Forelimb muscle (tissue), 1 donor: ENCODE measurements at regions not wholly inside any gene's neighbourhood (a gene's known extent, or its start where the extent isn't known, plus 50 kb on each side); places are given as distances from the start of the nearest gene placed in this dataset.
"Not testable (repeated sequence)": the region's sequence is repeated elsewhere in the genome, so short reads cannot be mapped to it uniquely, and the experiment has no call there.

Experiments used
- DNase-seq: peaks from one replicate; pipeline ENCODE4 v3.0.0-alpha.2; 2013; ENCODE audit warnings: low read depth

DNA sequence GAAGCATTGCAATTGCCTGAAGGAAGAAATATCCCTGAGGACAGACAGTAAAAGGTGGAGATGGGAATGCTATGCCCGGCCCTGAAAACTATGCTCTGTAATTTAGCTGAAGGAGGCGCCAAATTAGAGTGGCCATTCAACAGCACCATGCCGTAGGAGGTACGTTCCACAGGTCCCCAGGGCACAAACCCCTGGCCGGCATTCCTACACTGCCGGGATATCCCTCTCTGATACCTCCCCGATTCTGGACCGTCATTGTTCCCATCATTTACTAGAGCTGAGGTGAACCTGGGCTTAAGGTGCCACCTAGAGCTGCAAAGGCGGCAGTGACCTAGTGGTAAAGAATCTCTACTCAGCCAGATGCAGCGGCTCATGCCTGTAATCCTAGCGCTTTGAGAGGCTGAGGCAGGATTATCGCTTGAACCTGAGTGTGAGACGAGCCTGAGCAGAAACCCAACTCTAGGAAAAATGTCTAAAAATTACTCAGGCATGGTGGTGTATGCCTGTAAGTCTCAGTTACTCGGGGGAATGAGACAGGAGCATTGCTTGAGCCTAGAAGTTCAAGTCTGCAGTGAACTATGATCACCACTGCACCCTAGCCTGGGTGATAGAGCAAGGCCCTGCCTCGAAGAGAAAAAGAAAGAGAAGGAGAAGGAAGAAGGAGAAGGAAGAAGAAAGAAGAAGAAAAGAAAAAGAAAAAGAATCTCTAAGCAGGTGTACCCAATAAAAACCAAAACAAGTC is 53.0 kb upstream of the TNKS2 start:
- no peak for DNase-seq

DNA sequence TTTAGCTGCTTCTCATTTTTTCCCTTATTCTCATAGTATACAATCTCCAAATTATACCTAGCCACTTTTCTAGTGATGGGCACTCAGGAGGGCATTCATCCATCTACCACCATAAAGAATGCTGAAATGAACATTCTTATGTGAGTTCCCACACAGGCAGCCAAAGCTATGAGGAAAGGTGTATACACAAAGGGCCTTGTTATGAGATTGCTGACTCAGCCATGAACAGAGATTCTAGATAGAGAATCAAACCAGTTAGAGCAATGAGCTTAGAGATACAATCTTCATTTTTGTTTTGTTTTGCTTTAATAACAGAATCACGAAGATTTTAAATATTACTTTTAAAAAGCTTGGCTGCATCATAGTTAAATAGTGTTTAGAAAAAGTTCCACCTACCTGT is 54.8 kb upstream of the TNKS2 start:
- DNase-seq, result no peak

DNA sequence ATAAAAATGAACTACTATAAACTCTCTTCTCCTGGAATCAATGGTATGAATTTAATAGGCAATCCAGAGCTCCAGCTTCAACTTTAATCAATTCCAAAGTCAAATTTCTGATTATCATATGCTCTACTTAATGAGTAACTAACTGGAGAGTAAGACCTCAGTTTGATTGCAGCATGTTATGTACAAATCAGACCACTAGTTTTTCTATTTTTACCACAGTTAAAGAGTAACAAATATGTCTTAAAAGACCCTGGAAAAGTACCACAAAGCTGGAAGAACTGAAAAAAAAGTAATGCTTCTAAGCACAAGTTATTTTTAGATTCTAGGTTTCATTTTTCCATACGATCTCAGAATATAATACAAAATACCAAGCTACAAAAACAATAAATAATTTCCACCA is 56.0 kb upstream of the TNKS2 start:
- DNase-seq, result no peak

DNA sequence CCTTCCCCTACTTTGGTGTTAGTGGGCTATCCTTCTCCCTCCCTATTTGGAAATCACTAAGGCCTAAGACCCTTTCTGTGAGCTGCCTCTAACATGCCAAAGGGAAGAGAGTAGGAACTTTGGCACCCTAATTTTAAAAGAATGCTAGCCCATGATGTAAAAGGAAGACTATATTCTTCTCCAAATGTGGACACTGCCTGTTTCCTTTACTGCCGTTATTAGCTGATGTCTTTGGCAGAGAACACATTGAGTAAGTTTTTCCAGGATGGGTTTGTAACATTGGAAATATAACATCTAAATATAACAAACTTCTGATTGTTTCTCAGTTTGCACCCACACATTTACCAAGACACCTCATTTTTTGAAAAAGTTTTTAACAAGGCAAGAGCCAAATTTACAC is 56.9 kb upstream of the TNKS2 start:
- DNase-seq, result peak; percentile 63

DNA sequence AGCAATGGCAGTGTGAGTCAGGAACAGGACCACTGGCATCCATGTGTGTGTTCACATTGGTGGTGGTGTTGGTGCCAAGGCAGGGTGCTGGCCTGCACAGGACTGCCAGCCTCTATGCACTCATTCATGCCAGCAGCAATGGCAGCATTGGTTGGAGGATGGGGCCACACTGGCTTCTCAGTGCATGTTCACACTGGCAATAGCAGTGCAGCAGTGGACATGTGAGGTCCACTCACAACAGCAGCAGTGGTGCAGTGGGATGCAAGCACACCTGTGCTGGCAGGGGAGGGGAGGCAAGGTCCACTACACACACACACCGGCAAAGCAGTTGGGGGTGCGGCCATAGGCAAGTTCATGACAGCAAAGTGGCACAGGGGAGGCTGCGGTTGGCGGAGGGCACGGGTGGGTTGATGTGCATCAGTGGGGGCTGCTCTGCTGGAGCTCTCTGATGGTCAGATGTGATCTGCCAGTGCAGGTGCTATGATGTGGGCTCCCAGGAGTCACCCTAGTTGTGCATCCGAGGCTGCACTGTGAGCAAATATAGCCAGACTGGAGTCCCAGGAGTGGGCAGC is 57.8 kb upstream of the TNKS2 start:
- no peak for DNase-seq

DNA sequence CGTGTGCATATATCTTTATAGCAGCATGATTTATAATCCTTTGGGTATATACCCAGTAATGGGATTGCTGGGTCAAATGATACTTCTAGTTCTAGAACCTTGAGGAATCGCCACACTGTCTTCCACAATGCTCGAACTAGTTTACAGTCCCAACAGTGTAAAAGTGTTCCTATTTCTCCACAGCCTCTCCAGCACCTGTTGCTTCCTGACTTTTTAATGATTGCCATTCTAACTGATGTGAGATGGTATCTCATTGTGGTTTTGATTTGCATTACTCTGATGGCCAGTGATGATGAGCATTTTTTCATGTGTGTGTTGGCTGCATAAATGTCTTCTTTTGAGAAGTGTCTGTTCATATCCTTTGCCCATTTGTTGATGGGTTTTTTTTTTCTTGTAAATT is 66.0 kb upstream of the TNKS2 start:
- not testable (repeated sequence) for DNase-seq

DNA sequence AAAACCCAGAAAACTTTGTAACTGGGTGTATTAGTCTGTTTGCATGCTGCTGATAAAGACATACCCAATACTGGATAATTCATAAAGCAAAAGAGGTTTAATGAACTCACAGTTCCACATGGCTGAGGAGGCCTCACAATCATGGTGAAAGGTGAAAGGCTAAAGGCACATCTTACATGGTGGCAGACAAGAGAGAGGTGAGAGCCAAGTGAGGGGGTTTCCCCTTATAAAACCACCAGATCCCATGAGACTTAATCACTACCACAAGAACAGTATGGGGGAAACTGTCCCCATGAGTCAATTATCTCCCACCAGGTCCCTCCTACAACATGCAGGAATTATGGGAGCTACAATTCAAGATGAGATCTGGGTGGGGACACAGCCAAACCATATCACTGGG is 68.9 kb upstream of the TNKS2 start:
- not testable (repeated sequence) for DNase-seq

DNA sequence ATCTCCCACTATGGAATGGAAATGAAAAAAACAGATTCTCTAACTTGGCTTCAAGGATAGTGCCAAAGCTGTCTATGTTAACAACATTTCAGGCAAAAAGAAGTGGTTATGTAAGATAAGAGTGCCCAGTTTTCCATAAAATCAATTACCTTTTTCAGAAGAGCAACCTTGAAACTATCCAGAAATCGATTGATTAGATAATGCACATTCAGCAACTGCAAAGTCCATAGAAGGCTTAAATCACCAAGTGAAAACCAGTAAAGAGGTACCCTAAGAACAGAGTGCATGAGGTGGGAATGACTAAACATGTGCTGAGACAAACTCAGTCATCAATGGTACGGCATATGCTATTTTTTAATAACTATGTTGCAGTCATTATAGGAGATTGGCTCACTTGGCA is 71.9 kb upstream of the TNKS2 start:
- no peak for DNase-seq

DNA sequence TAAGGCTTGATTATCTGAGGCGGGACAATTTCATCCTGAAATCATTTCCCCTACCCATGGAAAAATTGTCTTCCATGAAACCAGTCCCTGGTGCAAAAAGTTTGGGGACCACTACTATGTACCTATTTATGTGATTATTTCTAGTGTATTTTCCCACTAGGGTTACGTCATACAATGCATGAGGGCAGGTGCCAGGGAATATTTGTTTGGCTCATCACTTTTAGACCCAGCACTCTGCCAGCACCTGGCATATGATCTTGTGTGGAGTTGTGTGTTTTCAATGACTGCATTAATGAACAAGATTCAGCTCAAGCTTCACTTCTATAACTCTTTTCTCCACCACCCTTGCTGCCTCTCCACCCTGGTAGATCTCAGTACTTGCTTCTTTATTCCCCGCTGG is 73.3 kb upstream of the TNKS2 start:
- DNase-seq, result no peak

DNA sequence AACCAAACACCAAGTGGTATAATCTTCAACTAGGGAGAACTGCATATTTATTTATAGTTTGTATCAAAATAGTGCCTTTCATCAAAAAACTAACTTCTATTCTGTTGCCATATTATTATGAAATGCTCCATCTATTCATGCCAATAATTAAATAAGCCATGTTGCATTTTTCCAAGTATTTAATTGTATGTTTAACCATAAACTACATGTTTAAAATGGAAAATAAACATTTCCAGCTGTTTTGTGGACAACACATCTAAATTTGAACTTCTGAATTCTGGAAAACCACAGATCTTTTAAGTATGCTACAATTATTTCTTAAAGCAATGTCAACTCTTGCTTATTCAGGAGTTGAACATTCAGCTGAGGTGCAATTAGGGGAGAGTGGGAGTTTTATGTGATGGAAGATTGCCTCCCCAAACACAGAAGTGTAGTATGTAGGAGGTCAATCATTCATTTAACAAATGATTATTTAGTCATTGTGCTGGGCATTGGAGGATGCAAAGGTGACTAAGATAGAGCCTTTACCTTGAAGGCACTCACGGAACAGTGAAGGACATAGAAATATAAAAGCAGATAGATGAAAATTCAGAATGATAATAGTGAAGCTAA is 80.7 kb upstream of the PPP1R3C start:
- DNase-seq, result no peak

DNA sequence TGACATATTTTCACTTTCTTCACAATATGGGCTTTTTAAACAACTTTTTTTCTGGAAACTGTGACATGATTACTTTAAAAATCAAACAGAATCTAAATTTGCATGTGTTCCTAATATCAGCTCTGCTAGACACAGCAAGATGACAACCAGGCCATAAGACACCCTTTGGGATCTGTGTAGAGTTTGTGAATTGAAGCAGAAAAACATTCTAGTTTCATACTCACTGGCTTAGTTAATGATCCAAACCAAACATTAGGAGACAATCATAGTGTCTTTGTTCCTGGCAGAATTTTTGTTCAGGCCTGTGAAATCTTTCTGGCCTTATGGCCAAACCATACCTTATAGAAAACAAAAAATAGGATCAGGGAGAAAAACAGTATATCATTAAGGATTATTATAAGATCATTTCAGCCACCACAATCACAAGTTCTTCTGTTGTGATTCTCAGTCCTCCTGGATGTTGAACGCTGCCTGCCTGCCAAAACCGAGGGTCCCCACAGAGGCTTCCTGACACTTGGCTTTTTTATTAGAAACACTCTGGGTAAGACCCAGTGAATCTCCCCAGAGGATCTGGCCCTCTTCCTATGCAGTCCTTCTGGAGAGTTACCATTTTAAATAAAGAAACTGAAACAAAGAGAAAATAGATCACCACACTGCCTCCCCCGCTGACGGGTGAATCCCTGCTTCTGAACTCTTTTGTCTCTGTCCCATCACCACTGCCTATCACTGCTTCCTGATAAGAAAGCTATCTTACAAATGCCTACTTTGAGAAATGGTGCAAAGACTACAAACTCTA is 79.2 kb upstream of the PPP1R3C start:
- peak; percentile 52 for DNase-seq

DNA sequence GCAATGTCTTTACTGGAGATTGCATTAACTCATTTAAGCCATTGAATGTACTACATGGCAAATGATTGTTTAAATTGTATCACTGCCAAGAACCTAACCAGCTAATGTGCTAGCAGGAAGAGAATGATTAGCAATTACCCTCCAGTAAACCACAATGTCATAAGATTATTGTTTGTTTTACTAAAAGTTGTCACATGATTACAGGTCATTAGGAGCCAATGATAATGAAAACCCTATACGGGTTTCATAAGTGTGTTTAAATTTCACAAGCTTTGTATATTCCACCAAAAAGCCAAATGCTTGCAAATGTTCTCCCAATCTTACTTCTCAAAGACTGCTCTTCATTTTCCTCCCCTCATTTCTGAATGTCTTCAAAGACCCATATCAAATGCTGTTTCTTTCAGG is 76.5 kb upstream of the PPP1R3C start:
- DNase-seq, result no peak

DNA sequence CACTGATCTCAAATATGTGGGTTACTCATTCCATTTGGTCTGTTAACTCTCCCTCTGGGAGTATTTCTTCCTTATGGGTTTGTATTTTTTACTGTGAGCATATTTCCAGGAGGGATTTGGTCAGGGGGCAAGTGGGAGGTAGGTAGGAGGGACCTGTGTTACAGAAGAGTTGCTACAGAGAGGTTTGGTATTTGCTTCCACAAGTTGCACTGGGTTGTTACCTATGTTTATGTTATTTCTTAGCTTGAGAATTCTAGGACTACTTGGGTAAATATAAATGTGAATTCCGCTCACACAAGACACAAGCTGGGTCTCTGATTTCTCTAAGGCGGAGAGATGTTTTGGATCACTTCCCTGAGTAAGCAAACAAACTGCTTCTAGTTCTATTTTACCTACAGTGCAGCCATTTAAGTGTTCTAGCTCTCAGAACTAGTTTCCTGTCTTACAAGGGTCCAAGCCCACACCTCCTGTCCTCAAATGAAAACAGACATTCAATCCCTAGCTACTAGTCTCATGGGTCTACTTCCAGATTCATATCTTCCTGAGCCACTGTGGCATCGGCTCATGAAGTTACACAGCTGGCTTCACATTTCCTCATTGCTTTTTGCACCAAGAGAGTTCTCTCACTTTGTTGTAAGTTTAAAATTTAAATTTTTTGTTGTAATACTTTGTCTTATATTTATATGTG is 75.4 kb upstream of the PPP1R3C start:
- DNase-seq, result no peak

DNA sequence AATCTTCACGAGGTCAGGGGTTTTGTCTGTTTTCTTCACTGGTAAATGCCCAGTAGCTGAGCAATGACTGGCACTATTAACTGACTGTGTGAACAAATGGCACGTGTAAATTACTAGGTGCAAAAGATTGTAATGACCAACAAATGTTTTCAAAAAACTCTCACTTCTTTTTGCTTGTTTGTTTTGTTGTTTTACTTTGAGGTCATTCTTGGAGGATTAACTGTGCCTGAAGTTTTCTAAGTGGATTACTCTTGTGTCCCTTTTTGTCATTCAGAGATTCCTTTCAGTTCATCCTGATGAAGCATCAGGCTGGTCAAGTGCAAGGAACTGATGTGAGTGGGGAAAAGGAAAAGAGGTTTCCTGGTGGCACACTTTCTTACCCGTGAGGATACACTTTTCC is 74.4 kb upstream of the PPP1R3C start:
- DNase-seq, result no peak

DNA sequence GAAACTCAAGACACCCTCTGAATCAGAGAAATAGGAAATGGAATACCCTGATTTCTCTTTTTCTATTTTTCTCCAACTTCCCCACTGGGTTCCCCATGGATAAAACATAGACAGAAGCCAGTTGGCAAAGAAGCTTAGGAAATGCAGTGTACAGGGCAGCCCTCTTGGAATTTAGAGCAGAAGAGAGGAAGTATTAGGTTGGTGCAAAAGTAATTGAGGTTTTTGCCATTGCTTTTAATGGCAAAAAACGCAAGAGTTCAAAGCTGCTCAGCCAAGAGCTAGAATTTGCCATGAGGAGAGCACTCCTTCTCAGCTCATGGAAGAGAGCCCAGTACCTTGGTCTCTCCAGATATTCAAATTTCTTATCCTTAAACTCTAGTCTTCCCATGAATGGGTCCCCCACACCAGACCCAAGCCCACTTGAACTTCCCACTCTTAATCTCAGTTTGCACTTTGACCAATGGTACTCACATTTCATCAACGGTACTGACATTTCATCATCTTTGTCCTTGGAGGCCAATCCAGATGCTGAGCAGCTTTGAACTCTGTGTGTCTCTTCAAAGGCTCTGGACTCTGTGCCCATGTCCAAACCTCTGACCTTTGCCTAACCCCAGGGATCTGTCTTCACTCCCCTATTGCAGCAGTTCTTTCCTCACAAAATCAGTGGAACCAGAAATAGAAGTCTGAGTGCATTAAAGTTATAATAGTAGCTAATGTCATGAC is 73.2 kb upstream of the PPP1R3C start:
- DNase-seq, result no peak

DNA sequence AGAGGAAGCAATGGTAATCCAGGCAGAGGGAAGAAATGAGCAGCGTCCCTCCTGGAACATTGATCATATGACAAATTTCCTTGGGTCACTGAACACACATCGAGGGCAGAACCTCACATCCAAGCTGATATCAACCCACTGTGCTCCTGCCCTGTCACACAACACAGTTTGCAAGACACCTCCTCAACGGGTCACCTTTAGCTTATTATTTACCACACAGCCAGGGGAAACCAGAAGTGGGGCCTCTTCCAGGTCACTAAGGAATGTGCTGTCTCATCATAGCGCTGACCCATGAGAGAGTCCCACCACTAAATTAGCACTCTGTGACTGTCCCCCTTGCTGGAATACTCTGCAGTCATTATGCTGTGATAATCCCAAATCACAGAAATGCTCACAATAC is 69.7 kb upstream of the PPP1R3C start:
- no peak for DNase-seq

DNA sequence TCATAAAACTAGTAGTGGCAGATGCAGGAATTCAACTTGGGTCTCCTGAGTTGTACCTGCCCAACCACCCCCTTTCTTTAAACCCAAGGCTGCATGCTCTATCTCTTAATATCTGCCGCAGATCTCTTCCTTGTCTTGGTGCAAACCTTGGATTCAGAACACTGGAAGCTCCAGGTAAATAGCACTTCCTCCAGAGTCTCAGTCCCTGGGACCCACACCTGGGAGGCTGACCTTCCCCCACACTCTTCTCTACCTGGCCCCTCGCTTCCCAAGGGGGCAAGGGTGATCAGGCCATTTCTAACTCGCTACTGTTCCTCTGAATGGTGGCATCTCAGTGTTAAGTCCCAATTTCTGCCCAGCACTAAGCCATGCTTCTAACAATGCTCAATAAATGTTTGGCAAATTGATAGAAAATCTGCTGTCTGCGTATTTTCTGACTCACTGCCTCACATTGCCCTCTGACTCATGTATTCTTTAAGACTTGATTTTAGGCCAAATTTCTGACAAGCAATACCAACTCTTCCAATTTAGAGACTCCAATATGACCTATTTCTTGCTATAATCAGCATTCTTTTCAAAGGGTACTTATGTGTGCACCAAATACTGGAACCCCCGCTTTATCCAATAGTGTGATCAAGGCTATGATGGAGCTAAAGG is 68.0 kb upstream of the PPP1R3C start:
- no peak for DNase-seq

DNA sequence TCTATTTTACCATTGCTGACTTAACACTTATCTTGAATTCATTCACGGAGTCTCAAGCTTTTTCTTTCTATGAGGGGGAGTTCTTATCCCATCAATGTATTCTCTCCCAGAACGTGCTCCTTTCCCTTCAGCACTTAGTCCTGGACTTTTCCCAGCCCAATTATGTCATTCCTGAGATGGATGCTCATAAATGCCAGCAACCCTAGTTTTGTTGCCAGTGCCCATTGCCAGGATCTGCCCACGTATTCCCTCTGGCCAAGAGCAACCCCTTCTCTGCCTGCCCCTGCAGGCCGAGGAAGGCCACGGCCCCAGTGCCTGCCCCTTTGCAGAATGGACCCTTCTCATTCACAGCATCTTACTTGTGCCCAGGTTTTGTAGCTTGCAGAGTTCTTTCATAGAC is 67.4 kb upstream of the PPP1R3C start:
- no peak for DNase-seq

DNA sequence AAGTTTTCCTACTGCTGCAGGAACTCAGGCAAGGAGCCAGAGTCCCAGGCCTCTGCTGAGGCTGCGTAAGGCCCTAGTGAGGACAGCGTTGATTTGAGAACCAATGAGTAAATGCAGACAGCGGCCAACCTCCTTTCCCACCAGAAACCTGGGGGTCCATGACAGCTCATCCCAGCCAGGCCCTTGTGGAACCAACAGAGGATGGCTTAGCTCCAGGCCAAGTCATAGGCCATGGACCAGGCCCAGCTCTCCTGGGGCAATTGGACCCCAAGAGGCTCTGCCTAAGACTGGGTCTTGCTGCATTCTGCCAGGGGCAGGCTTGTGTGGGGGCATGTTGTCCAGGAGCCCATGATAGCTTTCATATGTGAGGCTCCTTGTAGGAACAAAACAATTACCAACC is 65.4 kb upstream of the PPP1R3C start:
- DNase-seq, result no peak

DNA sequence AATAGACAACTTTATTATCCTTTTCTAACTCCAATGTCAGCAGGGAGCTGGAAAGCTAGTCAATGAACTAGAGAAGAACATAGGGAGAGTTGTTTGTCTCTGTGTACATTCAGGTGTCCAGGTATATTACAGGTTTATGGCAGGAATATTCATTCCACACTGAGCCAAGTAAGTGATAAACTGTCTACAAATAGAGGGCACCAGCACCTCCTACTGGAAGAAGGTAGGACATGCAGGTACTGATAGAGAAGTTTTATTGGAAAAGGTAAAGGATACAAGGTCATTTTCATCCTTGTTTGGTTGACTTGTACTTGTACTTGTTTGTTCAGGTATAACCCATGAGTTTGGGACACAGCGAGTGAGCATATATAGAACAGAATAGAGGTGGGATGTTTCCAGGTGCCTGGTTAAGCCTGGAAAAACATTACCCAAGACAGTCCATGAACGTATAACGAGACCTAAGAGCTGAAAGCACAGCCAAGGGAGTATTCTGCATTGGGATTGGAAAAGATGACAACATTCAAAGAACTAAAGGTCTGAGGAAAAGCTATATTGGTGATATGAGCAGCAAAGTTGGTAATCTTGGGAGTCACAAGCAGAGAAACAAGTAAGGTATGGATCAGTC is 61.4 kb upstream of the PPP1R3C start:
- no peak for DNase-seq
